Stimulated activated CD8-positive, alpha-beta memory T cell treated with anti-CD3 and anti-CD28 coated beads, Interleukin-4, amount 100 ng/mL, for 4 hours (primary cell): ENCODE measurements at regions not wholly inside any gene's neighbourhood (a gene's known extent, or its start where the extent isn't known, plus 50 kb on each side); places are given as distances from the start of the nearest gene placed in this dataset.

ENCODE experiments used
- DNase-seq, 2 donors: peaks; one replicate each; pipeline ENCODE4 v3.0.0-alpha.2; 2020; ENCODE audit warnings: low read depth in 2 of 2, low spot score in 1 of 2

DNA sequence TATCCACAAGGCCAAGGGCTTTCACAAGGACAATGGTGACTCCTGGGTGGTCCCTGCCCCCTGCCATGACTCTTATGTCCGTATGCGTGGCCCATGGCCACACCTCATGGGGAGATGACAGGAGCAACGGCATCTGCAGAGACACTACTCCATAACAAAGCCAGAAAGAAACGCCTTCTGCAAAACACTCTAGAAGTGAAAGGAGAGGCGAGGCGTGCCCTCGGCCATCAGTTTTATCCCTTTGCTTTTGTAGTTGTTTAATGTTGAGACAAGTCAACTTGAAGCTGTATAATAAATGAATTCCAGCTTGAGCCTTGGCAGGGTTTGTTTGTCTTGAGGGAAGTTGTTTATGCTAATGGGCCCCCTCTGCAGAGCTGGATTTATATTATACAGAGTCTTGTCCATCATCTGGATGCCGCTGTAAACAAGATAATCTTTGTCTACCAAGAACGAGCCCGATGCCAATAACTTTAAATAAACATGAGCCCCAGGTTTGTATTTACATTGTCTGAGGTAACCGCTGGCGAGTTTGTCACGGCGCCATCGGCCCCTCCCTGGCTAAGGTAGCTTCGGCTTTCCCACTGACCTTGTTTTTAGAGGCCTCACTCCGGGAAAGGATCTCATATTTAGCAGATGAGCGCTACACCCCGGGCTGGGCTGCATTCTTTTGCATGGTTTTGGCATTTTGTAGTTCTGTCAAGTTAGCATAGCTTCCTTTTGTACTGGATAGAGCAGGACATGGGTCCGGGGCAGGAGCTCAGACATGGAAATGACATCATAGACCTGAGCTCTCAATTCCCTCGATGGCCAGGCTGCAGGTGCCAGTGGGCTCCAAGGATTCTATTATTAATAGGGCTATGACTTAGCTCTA lies 165.3 kb downstream of the ERCC6L2 start:
- no peak for DNase-seq

DNA sequence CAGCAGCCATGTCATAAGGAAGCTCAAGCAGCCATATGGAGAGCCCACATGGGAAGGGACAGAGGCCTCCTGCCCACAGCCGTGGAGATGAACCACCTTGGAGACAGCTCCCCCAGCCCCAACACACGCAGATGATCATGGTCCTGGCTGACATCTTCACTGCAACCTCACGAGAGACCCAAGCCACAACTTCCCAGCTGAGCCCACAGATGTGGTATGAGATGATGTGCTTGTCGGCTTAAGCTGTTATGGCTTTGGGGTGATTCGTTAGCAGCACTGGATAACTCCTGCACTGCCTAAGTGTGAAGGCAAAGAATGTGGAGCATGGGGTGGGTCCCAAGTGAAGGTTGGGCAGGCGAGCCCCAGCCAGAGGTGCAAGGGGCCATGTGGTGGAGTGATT lies 163.4 kb downstream of the ERCC6L2 start:
- DNase-seq = no peak

DNA sequence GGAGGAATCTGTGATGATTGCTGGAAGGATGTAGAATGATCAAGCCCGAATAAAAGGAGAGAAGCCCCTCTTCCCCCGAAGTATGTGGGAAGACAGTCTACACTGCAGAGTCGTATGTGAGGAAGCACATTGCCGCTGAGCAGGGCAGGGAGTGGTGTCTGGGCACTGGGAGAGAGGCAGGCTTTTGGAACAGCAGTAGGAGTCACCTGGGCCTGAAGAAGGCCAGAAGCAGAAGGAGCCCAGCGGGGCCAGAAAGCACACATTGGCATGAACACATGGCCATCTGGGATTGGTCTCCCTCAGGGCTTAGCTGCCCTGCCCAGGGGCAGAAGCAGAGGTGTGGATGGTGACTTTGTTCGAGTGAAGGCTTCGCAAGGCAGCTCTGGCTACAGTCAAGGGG lies 162.8 kb downstream of the ERCC6L2 start:
- no peak for DNase-seq

DNA sequence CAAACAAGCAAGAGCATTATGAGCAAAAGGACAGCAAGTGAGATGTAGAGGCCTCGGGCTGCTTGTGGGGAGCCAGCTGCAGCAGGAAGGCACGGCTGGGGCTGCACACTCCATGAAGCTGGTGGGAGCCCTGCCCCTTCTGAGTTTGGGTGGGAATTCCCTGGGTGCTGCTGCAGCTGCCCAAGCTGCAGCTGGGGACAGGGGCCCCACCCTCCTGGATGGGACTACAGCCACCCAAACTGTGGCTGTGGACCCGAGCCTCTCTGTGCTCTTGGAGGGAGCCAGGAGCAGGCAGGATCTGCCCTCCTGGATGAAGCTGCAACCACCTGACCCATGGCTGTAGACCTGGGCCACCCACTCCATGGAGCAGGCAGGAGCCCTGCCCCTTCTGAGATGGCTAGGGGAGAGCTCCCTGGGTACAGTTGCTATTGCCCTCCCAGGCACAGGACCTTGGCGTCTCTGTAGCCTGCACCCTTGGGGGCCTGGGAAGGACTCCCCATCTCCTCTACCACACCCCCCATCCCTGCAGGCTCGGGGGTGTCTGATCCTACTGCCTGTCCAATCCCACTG lies 159.1 kb downstream of the ERCC6L2 start:
- DNase-seq = no peak

DNA sequence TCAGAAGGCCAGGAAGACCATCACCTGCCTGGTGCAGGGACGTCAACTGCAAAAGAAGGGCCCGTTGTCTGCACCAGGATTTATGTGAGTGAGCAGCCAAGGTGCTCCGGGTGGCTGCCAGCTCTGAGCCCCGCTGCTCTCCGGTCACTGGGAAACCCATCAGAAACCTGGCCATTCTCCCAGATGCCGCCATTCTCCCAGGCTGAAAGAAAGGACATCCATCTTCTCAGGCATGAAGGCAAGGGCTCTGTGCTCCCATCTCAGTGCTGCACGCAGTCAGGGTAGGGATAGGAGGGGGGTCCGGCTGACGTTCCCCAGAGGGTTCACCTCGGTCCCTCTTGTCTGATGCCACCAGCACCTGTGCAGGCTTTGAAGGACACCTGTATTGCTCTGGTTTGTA lies 158.4 kb downstream of the ERCC6L2 start:
- no peak for DNase-seq

DNA sequence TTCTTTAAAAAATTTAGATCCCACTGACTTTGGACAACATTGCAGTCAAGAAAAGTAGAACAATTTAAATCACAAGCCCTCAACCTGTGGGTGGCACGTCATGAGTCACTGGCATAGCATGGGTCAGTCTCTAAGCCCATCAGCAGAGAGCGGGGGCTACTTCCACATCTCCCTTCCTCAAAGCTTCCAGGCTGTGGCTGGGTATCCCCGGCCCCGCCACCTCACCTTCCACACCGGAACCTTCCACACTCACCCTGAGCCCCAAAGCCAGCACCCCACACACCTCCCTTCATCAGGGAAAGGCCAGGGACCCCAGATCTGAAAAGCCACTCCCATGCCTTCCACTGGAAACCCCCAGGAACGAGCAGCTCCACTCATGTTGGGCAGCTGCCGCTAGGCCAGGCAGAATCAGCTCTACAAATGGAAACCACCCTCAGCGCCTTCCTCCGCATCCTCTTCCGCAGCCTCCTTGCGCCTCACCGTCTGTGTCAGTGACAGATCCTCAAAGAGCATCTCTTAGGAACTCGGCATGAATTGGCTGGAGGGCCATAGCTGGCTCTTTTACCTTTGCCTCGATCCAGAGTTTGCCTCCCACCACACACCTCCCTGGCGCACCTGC lies 156.5 kb downstream of the ERCC6L2 start:
- no peak for DNase-seq

DNA sequence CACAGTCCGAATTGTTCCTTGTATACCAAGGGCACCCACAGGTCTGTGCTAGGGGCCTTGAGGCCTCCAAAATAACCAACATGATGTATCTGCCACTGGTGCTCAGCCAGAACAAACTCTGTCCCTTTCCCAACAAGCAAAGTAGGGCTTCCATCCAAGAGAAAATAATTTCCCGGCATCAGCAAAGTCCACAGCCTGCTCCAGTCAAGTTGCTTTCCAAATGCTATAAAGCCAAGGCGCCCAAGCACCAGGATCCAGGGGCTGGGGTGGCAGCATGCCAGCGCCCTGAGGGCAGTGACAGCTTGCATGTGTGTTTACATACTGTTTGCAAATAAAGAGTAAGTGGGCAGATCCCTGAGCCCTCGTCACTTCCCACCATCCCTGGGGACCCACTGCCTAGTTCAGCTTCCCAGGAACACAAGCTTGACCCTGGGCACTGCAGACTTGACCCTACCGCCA lies 155.9 kb downstream of the ERCC6L2 start:
- DNase-seq = no peak

DNA sequence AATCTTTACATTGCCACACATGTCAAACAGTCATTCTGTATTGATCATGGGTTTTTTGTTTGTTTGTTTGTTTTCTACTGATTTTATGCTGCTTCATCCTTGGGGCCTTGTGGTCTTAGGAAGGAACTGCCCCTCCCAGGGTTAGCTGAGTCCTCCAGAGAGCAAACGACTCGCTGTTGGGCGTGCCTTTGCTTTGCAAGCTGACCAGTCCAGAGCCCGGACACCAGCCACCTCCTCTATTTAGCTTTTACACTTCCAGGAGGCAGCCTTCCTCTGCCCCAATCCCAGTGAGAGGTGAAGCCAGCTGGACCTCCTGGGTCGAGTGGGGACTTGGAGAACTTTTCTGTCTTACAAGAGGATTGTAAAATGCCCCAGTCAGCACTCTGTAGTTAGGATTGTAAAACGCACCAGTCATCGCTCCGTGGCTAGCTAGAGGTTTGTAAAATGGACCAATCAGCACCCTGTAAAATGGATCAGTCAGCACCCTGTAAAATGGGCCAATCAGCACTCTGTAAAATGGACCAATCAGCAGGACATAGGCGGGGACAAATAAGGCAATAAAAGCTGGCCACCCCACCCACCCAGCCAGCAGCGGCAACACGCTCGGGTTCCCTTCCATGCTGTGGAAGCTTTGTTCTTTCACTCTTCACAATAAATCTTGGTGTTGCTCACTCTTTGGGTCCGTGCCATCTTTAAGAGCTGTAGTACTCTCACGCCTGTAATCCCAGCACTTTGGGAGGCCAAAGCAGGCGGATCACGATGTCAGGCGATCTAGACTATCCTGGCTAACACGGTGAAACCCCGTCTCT lies 154.4 kb downstream of the ERCC6L2 start:
- no peak for DNase-seq

DNA sequence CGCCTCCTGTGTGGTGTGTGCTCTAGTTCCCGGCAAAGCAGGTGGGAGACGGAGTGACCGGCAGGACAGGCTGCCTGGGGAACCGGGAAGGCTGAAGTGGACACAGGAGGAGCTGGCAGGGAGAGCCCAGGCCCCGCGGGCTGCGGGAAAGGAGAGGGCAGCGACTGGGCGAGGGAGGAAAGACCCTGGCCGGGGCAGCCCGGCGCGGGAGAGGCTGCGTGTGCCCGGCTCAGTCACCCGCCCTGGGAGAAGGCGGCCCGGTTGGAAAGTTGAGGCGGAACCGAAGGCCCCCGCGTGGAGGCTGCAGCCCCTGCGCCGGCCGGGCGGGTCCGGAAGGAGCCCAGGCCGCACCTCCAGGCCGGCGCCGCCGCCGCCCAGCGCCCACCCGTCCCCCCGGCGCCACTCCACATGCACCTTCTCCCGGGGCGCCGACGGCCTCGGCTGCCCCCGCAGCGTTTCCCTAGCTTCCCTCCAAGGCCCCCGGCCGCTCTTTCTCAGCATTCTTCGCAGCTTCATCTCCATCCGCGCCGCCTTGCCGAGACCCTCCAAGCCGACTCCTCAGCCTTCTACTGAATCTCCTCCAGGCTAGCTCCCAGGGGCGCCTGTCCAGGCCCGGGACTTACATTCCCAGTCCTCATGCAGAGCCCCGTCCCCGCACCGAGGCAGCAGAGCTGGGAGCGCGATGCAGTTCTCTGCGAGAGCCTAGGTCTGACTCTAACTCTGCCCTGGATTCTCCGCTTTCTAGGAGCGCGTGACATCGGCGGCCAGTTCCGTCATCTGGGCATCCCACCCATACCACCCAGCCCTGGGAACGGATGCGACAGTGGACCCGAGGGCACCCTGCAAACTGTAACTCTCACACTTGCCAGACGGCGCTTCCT lies 152.0 kb downstream of the ERCC6L2 start:
- DNase-seq = no peak

DNA sequence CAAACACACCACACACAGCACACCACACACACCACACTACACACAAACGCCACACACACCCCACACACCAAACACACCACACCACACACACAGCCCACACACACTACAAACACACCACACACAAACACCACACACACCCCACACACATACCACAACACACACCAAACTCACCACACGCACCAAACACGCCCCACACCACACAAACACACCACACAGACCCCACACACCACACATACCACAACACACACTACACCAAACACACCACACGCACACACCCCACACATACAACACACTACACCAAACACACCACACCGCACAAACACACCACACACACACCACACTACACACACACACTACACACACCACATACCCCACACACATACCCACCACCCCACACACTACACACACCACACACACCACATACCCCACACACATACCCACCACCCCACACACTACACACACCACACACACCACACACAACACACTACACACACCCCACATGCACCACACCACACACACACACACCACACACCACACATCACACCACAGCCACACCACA lies 151.2 kb downstream of the ERCC6L2 start:
- no peak for DNase-seq

DNA sequence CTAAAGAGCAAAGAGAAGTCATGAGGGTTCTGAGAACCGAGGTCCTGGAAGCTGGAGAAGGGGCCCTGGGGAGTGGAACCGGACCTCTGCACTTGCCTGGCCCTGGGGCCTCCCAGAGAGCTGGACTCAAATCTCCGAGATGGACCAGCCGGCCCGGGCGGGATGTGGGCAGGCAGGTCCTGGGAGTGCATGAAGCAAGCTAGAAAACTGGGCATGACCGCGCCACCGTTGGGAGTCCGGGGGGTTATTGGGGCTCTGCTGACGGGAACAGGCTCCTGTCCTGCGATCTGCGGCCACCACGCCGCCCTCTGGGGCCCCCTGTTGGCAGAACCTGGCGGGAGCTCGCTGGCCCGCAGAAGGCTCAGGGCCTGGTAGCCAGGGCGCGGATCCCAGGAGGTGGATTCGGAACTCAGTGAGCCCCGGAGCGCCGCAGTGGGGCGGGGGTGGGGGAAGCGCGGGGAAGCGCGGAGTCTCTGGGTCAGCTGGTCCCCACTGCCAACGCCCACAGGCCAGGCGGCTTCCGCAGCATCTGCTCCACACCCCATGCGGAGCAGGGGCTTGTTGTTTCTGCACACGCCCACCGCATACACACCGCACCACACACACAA lies 150.6 kb downstream of the ERCC6L2 start:
- DNase-seq = no peak

DNA sequence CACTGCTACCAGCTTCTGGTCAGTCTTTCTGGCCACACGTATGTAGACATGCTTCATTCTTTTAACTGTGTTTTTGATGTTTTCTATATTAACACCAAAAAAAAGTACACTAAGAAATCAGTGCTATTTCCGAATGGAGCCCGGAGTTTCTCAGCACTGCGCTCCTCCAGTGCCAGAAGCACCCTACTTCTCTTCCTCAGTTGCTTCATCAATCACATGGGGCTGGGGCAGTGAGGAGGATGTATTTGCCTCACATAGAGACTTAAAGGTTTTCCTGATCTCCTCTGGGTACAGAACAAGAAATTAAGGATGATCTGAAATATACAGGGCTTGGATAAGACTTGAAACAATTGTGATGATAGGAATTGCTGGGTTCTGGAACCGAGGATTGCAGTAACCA lies 148.0 kb downstream of the ERCC6L2 start:
- no peak for DNase-seq

DNA sequence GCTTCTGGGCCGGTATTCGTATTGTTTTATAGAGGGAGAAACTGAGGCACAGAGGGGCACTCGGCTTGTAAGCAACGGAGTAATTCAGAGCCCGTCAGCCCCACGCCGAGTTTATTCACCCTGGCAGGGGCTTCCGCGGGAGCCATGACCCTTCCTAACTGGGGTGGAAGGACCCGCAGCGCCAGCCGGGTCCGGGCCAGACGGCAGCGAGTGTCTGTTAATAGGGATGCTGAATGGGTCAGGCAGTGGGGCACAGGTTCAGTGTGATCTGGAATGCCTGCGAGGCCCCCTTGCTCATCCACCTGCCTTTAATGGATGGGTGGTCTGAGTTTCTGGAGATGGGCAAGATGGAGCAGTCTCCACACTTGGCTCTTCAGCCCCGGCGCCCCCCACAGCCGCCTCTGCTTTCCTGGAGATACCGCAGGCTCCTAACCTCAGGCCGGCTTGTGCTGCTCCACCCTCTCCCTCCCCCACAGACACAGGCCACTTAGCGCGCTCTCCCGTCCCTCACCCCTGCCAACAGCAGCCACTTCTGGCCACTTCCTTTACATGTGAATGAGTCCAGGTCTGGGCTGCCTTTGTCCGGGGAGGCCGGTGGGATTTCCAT lies 147.1 kb downstream of the ERCC6L2 start:
- DNase-seq = peak in 1 of 2 donors; percentile 42

DNA sequence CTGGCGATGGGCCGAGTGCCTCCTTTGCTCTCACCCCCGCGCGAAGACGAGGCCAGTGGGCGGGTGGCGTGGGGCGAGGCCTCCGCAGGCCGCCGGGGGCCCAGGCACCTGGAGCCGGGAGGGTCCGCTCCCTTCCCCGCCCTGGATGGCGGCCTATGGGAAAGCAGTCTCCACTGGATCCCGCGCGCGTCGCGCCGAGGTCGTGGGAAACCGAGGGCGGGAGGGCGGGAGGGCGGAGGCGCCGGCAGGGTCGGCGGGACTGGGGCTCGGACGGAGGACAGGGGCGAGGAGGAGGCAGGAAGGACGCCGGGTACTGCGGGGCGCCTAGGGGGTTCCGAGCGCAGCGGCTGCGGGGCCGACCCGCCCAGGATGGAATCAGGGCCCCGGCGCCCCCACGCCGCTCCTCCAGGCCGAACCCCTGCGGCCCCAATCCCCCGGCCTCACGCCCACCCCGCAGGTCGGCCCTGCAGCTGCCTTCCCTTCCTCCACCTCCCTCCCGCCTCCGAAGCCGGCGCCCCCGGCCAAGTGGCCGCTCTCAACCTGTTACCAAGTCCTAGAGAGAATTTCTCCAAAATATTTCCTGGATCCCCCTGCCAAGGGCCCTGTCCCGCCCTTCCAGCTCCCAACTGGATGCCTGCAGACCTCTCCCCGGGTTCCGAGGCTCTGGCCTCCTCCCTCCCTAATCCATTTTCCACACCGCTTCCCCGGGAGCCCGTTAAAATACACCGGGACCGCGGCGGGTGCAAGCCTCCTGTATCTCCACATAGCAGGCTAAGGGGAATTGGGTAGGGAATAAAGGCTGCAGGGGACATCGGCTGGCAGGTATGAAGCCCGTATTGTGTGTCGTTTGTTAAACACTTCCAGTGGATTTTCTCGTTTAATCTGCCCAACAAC lies 146.3 kb downstream of the ERCC6L2 start:
- no peak for DNase-seq

DNA sequence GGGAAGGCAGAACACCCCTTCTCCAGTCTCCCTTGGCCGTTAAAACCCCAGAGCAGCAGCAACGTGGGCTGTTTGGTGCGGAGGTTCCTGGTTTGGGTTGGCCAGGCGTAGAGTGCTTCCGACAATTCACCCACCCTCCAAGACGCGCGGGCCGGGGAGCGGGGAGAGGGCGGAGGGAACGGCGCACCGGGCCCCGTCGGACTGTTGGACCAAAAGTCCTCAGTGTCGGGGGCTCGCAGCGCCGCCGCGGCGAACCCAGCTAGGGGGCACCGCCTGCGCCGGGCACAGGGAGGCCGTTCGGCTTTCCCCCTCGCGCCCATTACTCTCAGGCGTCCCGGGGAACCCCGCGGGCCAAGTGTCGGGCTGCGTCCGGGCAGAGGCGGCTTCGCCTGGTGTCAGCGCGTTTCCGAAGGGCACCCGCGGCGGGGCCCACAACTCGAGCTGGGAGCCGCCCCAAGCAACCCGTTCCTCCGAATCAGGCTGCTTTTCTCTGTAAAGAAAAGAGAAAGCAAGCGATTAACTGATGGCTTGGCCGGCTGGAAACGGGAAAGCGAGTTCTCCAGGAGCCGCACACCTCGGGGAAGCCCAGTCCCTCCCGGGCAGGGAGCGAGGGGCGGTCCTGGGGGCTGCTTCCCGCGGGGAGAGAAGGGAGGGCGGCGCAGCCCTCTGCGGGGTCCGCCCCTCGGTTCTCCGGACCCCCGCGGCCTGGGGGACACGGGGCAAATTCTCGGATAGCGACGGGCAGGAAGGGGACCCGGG lies 145.5 kb downstream of the ERCC6L2 start:
- DNase-seq = no peak

DNA sequence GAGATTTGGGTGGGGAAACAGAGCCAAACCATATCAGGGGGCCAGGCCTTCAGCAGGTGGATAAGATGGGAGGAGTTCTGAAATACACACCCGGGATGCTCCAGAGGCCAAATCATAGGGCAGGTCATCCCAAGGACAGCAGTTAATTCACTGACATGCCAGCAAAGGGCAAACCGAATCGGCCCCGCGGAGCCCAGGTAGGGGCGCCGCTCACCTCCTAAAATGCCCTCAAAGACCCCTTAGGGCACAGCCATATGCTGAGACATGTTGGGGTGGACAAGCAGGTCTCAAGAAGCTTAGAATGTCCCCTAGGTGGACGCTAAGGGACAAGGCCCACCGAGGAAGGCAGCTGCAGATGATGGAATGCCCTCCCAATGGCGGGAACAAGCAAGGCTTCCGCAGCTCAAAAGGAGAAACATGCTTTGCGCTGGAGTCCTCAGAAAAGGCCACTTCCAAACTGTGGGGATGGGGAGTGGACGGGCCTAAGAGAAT lies 144.9 kb downstream of the ERCC6L2 start:
- no peak for DNase-seq
